ENCODE measurements at regions not wholly inside any gene's neighbourhood (a gene's known extent, or its start where the extent isn't known, plus 50 kb on each side); places are given as distances from the start of the nearest gene placed in this dataset.

- Histone ChIP-seq H3K9ac (ENCODE audit: insufficient read depth, low read depth, low read length) (no peak overlapping the region), H3K4me2 (ENCODE audit: low read depth, low read length) (no peak overlapping the region), H3K36me3 (replicated peaks in 1 of 2; ENCODE audit: control insufficient read depth in 1 of 2, insufficient read depth in 2 of 2, low read length in 2 of 2) (peaks cover 0 to 4% of the 10 kb centered on the region in 2 experiments; a peak in 1 of 5 replicates), H3K27ac (ENCODE audit: extremely low read length, insufficient read depth, low read length) (no peak overlapping the region), H3K79me2 (ENCODE audit: insufficient read depth, low read length) (peaks cover 65% of the 10 kb centered on the region), H4K20me1 (ENCODE audit: insufficient read depth, low read length) (peaks cover 3% of the 10 kb centered on the region; the same call in 1 of the 2 replicates), H2AFZ (ENCODE audit: low read length) (no peak overlapping the region), H3K4me3 (replicated peaks in 1 of 3; ENCODE audit: insufficient read depth in 1 of 3, low read depth in 2 of 3, low read length in 3 of 3) (no peak overlapping the region), H3K9me3 (ENCODE audit: low read length) (peaks cover 8% of the 10 kb centered on the region; the same call in 1 of the 2 replicates), H3K4me1 (ENCODE audit: insufficient read depth, low read length) (no peaks in the 10 kb centered on the region), H3K27me3 (ENCODE audit: control insufficient read depth in 1 of 2, insufficient read depth in 2 of 2, low read length in 2 of 2) (no peaks in the 10 kb centered on the region)
- ATAC-seq = no peak
- 90% methylated on average over 6 of the region's 8 CpGs for WGBS (ENCODE audit: low lambda C conversion rate)
- intact Hi-C loops (cut with micrococcal nuclease; ENCODE audit: unreplicated experiment) (no loop called here), in situ Hi-C loops (cut with HindIII; ENCODE audit: extremely low pct_ligation_motif_present, low pct_unique_long_range_greater_than_20kb) (no loop called here)
- no peak for DNase-seq (ENCODE audit: low spot score)
- TF ChIP-seq ZNF558 (CRISPR knock-in tag; IDR thresholded peaks at IDR 0.05; ENCODE audit: borderline replicate concordance) = no peak
- TF ChIP-seq ZGPAT (CRISPR knock-in tag; IDR thresholded peaks at IDR 0.05) = no peak
- TF ChIP-seq E2F2 (CRISPR knock-in tag; IDR thresholded peaks at IDR 0.05; ENCODE audit: borderline replicate concordance) = no peak
- no peak for TF ChIP-seq ZBTB7A (CRISPR knock-in tag; IDR thresholded peaks at IDR 0.05)
- TF ChIP-seq ZFP62 (CRISPR knock-in tag; IDR thresholded peaks at IDR 0.05) = no peak
- TF ChIP-seq SP4 (CRISPR knock-in tag; IDR thresholded peaks at IDR 0.05) = no peak
- no peak for TF ChIP-seq FOXJ3 (CRISPR knock-in tag; IDR thresholded peaks at IDR 0.05; ENCODE audit: borderline replicate concordance)
- ChIA-PET CTCF (ENCODE audit: low intra/inter-chr PET ratio, low total read pairs) (no interaction called here), POLR2A (no interaction called here)
- no TSS peak for BruUV-seq (replicated peaks)
- no peak for FAIRE-seq
Observed at GRCh38 chr2:78498125-78498524, 527.4 kb upstream of the REG3G start.

Measured in HepG2 (cell line).